A673 (cell line): ENCODE measurements at regions not wholly inside any gene's neighbourhood (a gene's known extent, or its start where the extent isn't known, plus 50 kb on each side); places are given as distances from the start of the nearest gene placed in this dataset.

ENCODE experiments used
- CTCF ChIP-seq: fragments of 300-800, 200-600 bp; sonication (generic); conservative IDR thresholded peaks from 2 replicates; pipeline ENCODE4 v1.5.1; 2017; ENCODE audit warnings: low read depth, mild to moderate bottlenecking, antibody characterized with exemption, low read length, moderate library complexity, mixed read lengths
- EZH2 ChIP-seq: fragments of 200-600 bp; sonication (generic); IDR thresholded peaks from 2 replicates; pipeline ENCODE4 v1.6.1; 2017; ENCODE audit warnings: borderline replicate concordance, low read depth, mild to moderate bottlenecking, mixed read lengths, antibody characterized with exemption, low read length; ENCODE audit not compliant: poor library complexity, severe bottlenecking

- TF ChIP-seq CTCF (no peak), EZH2 (no peak)
Measured at GRCh38 chr10:75326306-75326705, 75.3 kb downstream of the ZNF503 start.
